HG02798 (cell line): ENCODE measurements at regions not wholly inside any gene's neighbourhood (a gene's known extent, or its start where the extent isn't known, plus 50 kb on each side); places are given as distances from the start of the nearest gene placed in this dataset.
"Not testable (repeated sequence)": the region's sequence is repeated elsewhere in the genome, so short reads cannot be mapped to it uniquely, and the experiment has no call there.

Experiments used
- ATAC-seq: cut with Tn5 transposase; IDR thresholded peaks from one replicate; pipeline ENCODE4 v1.9.1; 2021; ENCODE audit warnings: mild to moderate bottlenecking; ENCODE audit not compliant: unreplicated experiment, poor library complexity

- ATAC-seq: no peak
These were observed 99.9 kb upstream of the IPO5 start for GRCh38 chr13:97853550-97853949.

GRCh38 chr13:97855570-97856303, 97.7 kb upstream of the IPO5 start:
- ATAC-seq: peak; percentile 68

DNA sequence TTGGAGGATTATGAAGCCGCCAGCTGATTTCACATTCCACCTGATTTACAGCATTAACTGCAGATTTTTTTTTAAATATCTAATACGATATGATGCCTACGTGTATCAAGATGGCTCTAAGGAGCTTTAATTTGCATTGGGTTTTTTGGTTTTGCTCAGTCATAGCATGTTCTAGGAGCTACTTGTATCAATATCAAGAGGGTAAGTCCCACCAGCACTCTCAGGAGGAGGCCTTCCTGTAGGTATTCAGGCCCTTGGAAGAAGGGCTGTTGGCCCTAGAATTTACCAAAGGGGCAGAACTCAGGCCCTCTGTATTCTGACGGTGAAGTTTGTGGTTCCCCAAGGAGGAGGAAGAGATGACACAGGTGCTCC, 97.2 kb upstream of the IPO5 start:
- ATAC-seq: peak; percentile 31

GRCh38 chr13:97858161-97858560, 95.3 kb upstream of the IPO5 start:
- ATAC-seq: no peak

GRCh38 chr13:97866346-97866745, 87.1 kb upstream of the IPO5 start:
- no peak for ATAC-seq

DNA sequence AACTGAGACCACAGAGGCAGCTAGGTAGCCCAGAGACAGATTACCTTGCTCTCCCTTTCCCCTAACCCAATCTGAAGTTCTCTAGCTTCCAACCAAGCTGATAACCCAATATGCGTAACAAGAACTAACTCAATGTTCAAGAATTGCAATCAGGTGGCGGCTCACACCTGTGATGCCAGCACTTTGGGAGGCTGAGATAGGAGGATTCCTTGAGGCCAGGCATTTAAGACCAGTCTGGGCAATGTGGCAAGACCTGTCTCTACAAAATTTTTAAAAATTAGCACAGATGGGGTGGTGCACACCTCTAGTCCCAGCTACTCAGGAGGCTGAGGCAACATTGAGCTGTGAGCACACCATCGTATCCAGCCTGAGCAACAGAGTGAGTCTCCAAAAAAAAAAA, 86.7 kb upstream of the IPO5 start:
- ATAC-seq: no peak

GRCh38 chr13:97873398-97873797, 80.1 kb upstream of the IPO5 start:
- ATAC-seq: no peak

DNA sequence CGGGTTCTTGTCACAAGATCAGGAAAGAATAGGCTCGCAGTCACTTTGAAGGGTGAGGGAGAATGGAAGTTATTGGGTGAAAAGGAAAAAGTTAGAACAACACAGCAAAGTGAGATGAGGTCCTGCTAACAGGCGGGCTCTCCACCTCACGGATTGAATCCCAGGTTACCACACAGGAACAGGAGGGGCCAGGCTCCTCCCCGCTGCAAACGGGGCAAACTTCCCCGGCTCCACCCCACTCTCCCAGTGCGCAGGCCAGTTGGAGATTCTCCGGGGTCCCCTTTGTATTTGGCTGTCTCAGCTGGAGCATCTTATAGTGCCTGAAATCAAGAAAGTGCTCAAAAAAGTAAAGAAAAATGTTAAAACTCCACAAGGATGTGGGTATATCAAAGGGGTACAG, 78.3 kb upstream of the IPO5 start:
- ATAC-seq: no peak

DNA sequence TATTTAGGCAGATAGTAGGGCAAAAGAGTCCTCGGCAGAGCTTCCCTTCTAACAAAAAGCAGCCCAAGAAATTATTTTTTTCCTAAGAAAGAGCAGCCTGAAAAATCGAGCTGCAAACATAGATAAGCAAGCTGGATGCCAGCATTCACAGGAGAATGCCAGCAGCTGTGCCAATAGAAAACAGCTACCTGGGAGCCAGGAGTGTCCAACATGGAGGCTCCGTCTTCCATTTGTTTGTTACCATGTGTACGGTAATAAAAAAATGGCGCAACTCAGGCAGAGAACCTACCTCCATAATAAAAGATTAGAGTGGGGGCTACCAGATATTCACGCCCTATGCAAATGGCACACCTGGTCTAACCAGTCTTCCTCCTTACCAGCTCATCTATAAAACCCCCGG, 77.6 kb upstream of the IPO5 start:
- no peak for ATAC-seq

DNA sequence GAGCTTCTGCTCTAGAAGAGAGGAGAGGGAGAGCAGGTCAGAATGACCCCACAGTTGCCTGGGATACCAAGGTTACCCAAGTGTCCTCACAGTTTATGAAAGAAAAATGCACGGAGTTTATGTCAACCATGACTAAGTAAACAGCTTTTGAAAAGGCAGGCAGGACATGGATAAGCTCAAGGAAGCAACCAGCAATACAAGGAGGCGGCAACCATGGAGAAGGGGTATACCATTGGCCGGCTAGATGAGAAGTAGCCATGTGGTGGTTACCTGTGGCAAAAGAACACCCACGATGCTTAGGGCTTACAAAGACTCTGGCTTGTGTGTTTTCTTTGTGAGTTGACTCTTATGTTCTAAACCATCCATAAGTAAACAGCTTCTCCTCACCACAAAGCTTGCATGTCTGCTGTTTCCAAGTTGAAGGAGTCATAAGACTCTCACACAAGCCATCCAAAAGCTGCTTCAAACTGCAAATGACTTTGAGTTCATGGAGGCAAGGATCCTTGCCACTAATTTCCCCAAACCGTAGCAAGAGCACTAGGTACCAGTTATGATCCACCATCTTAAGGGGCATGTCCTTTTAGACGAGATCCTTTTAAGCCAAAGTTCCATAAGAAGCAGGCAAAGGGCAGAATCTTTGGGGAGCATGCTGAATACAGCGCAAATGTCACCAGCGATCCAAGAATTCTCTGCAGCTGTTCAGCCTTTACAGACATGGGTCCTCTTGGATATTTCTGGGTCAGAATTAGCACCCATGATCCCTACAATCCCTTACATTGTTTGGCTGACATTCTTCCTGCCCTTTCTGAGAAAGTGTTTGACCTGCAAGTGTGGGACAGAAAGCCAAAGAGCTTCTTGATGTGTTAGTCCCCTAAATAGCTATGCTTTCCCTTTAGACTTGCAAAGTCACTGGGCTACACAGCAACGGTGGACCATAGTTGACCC, 74.8 kb upstream of the IPO5 start:
- ATAC-seq: no peak

GRCh38 chr13:97879646-97880310, 73.7 kb upstream of the IPO5 start:
- no peak for ATAC-seq

- ATAC-seq: no peak
These were observed 73.2 kb upstream of the IPO5 start for GRCh38 chr13:97880311-97880675.

- ATAC-seq: no peak
These were observed 71.9 kb upstream of the IPO5 start for GRCh38 chr13:97881556-97881955.

DNA sequence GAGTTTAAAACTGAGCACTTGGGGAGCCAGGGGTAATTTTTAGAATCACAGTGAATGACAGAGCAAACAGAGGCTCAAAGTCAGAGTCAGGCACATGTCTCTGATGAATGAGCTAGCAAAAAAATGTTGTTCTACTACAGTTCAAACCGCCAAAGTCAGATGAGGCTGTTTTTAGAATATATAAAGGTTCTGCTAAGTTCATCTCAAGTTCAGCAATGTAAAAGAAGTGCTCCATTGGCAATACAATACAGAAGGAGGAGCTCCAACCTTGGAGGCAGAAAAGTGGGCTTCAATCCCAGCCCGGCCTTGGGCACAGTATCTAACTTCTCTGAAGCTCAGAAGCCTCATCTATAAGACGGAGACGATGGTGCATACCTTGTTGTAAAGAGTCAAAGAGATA, 70.1 kb upstream of the IPO5 start:
- no peak for ATAC-seq

GRCh38 chr13:97884707-97885468, 68.6 kb upstream of the IPO5 start:
- ATAC-seq: no peak

DNA sequence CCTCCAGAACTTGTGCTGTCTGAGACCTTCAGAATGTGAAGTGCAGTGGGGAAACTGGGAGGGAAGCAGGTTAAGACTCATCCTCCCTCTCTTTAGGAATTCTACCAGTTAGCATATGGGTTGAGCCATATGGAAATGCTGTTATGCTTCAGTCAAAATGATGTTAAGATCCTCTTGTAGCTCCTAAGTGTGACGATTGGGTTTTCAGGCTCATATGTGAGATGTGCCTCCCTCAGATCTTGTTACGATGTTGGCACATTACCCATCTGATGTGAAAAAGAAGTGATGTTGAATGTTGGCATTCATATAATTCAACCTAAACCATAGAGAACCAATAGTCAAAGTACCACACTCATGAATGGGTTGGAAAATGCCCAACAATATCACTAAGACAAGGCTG, 67.8 kb upstream of the IPO5 start:
- no peak for ATAC-seq

GRCh38 chr13:97889803-97890202, 63.7 kb upstream of the IPO5 start:
- ATAC-seq: no peak

GRCh38 chr13:97890573-97890972, 62.9 kb upstream of the IPO5 start:
- ATAC-seq: no peak

GRCh38 chr13:97891964-97892363, 61.5 kb upstream of the IPO5 start:
- not testable (repeated sequence) for ATAC-seq

DNA sequence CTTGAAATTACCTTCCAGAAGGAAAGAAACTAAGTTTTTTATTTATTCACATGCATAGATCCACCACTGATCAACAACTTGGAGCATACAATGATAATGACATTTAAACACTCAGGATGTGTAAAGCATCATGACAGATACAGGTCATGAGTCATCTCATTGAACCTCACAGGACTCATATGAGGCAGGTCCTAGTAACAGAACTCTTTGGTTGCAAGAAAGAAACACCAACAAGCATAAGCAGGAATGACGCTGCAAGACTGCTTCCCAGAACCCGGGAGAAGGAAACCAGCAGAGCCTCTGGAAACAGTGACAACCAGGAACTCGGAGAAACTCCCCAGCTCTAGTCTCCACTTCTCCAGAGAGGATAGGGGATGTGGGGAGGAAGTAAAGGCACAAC, 60.8 kb upstream of the IPO5 start:
- ATAC-seq: no peak
